HG03521 (cell line): ENCODE measurements at regions not wholly inside any gene's neighbourhood (a gene's known extent, or its start where the extent isn't known, plus 50 kb on each side); places are given as distances from the start of the nearest gene placed in this dataset.
"Not testable (repeated sequence)": the region's sequence is repeated elsewhere in the genome, so short reads cannot be mapped to it uniquely, and the experiment has no call there.

Source experiments
- ATAC-seq: cut with Tn5 transposase; IDR thresholded peaks from one replicate; pipeline ENCODE4 v1.9.1; 2021; ENCODE audit warnings: mild to moderate bottlenecking, moderate library complexity; ENCODE audit not compliant: unreplicated experiment

DNA sequence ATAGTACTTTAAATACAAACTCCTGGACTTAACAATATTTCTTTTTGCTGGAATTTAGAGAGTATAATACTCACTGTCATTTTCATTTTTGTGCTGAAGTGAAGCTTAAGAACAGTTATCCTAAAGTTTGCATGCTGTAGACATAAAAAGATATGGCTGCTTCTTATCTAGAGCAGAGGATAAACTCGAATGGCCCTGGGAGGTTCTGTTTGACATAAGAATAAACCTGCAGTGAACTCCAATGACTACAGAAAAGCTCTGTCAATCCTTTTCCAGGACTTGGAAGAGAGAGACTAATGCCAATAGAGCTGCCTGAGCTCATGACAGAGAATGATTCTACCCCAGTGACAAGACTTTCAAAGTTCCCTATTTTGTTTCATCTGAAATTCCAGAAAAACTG, 1017.8 kb upstream of the MIR17HG start:
- ATAC-seq = no peak

DNA sequence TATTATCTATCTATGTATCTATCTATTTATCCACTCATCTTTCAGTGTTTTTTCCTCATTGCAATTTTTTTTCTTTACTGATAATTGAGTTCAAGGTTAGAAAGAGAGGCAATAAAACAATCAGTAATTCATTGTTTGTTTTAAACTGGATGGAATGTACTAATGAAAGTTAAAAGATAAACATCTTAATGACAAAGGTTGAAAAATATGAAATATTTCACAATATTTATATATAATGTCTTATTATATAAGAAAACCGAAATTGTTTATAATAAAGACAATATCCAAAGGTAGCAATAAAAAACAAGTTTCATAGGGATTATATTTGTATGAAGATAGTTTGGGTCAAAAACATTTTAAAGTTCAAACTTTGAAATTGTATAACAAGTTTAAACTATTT, 1015.5 kb upstream of the MIR17HG start:
- no peak for ATAC-seq

DNA sequence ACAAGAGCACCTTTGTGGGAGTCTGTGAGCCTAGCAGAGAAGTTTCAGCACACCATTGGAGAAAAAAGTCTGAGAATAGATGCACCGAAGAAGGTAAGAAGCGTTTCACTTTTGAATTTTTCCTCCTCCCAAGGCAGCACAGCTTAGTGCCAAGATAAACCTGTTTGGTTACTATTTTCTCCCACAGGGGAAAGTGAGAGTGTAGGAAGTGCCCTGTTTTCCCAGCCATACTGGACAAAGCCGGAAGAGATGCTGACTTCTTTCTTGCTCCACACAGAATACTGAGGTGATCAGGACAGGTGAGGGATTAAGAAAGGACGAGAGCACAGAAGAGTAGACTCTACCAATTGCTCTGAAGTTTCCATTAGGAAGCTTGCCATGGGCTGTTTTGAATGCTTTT, 1011.0 kb upstream of the MIR17HG start:
- ATAC-seq = no peak

DNA sequence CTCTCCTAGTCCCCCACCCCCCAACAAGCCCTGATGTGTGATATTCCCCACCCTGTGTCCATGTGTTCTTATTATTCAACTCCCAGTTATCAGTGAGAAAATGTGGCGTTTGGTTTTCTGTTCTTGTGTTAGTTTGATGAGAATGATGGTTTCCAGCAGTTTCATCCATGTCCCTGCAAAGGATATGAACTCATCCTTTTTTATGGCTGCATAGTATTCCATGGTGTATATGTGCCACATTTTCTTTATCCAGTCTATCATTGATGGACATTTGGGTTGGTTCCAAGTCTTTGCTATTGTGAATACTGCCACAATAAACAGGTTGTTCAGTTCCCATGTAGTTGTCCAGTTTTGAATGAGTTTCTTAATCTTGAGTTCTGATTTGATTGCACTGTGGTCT, 1006.1 kb upstream of the MIR17HG start:
- not testable (repeated sequence) for ATAC-seq

DNA sequence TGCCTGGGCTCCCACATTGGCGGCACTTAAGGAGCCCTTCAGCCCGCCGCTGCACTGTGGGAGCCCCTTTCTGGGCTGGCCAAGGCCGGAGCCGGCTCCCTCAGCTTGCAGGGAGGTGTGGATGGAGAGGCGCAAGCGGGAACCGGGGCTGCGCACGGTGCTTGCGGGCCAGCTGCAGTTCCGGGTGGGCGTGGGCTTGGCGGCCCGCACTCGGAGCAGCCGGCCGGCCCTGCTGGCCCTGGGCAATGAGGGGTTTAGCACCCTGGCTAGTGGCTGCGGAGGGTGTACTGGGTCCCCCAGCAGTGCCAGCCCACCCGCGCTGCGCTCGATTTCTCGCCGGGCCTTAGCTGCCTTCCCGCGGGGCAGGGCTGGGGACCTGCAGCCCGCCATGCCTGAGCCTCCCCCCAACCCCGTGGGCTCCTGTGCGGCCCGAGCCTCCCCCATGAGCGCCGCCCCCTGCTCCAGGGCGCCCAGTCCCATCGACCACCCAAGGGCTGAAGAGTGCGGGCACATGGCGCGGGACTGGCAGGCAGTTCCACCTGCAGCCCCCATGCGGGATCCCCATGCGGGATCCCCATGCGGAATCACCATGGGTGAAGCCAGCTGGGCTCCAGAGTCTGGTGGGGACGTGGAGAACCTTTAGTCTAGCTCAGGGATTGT, 998.9 kb upstream of the MIR17HG start:
- not testable (repeated sequence) for ATAC-seq

DNA sequence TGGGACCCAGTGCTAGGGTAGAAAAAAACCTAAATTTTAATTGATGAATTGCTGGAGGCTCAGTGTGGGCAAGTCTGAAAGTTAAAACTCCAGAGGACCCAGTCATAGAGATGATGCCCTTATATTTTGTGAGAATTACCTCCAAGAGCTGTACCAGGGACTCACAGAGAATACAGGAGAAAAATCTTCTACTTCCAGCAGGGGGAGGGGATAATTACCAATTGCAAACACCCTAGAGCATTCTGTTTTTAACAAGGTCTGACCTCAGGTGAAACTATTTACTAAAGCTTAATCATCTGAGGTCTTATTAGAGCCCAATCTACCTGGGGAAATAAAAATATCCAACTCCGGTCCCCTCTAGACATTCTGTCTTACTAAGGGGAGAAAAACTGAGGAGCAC, 994.7 kb upstream of the MIR17HG start:
- no peak for ATAC-seq

DNA sequence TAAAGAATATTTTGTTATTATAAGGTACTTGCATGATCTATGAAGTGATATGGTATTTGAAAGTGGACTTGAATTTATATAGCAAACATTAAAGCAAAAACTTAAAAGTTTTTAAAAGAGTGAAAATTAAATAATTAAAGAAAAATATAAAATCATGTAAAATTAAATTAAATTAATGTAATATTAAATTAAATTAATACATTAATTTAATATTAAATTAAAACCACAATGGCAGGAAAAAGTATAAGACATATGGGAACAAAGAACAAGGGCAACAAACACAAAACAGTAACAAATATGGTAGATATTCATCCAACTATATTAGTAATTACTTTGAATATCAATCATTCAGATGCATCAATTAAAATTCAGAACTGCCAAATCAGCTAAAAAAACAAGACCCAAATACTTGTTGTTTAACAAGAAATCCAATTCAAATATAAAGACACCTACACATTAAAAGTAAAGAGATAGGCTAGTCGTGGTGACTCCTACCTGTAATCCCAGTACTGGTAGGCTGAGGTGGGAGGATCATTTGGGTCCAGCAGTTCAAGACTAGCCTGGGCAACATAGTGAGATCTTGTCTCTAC, 992.2 kb upstream of the MIR17HG start:
- ATAC-seq = no peak

DNA sequence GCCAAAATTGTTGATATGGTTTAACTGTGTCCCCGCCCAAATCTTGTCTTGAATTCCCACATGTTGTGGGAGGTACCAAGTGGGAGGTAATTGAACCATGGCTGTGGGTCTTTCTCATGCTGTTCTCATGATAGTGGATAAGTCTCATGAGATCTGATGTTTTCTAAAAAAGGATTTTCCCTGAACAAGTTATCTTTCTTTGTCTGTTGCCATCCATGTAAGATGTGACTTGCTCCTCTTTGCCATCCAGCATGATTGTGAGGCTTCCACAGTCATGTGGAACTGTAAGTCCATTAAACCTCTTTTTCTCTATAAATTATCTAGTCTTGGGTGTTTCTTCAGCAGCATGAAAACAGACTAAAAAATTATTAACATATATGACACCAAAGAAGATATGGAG, 986.7 kb upstream of the MIR17HG start:
- no peak for ATAC-seq

DNA sequence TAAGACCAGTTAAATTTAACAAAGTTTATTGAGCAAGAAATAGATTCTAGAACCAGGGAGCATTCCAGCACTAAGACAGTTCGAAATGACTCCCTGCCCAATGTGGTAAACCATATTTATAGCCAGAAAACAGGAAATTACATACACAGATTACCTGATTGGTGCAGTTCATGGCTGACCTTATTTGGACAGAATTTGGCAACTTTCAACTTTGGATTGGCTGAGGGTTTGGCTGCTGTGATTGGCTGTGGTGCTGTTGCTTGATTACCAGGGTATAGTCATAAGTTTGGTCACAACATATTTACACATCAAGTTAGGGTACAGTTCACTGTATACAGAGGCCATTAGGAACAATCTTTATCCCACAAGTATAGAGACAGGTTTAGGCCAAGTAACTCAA, 984.8 kb upstream of the MIR17HG start:
- ATAC-seq = no peak

DNA sequence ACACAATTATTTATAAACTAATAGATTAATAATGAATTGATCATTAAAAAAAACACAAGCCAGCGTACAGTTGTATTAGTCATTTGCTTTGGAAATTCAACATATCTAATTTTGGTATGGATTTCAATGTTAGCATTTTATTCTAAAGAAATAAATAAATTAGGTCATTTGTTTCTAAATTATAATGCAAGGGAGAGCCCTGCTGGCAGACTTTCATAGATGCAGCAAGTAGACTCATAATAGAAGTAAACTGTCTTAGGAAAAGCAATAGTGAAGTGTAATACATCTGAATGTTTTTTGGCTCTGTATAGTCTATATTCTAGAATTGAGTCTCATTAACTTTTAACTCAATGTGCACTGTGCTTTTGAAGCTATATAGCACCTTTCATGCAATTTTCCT, 982.4 kb upstream of the MIR17HG start:
- ATAC-seq = no peak

DNA sequence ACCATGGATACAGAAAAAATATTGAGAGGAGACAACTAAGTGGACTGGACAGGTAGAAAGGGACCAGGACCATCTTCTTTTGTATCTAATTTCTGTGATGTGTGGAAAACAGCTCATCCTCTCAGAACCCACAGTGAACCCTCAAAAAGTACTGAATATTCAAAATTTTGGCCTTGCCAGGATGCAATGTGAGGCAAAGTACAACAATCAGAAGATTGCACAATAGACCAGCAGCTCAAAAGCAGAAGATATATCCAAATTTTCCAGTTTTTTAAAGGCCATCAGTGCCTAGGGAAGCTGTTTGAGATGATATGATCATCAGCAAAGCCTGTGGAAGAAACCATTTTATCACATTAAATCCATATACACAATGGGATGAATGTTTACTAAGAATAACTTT, 973.3 kb upstream of the MIR17HG start:
- ATAC-seq = no peak

DNA sequence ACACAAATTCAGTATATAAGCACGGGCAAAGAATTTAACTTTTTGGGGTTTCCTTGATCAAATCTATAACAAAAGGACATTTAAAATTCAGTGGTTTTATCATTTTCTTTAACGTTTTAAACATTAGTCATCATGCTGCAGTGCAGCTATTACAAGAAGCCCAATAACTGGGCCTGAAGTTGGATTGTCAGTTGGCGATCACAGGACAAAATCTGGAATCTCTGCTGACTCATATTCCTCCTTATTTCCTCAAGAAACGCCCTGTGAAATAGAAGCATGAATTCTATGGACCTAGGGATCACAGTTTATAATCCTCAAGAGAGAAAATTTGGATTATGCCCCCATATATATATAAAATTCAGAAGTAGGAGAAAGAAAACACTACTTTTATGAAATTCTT, 971.6 kb upstream of the MIR17HG start:
- no peak for ATAC-seq

DNA sequence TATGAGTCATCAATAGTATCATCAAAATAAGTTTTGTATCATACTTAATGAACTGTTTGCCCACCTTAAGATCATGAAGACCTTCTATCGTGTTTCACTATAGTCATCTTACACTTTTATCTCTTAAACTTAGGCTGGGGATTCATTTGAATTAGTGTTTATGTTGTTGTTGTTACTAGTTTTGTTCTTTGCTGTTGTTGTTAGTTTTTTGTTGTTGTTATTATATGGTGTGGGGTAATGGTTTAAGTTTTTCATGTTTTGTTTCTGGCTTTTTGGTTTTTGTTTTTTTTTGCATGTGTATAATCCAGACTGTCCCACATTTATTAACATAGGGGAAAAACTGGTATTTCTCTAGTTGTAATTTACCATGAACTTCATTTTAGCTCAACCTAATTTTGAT, 965.1 kb upstream of the MIR17HG start:
- ATAC-seq = no peak

DNA sequence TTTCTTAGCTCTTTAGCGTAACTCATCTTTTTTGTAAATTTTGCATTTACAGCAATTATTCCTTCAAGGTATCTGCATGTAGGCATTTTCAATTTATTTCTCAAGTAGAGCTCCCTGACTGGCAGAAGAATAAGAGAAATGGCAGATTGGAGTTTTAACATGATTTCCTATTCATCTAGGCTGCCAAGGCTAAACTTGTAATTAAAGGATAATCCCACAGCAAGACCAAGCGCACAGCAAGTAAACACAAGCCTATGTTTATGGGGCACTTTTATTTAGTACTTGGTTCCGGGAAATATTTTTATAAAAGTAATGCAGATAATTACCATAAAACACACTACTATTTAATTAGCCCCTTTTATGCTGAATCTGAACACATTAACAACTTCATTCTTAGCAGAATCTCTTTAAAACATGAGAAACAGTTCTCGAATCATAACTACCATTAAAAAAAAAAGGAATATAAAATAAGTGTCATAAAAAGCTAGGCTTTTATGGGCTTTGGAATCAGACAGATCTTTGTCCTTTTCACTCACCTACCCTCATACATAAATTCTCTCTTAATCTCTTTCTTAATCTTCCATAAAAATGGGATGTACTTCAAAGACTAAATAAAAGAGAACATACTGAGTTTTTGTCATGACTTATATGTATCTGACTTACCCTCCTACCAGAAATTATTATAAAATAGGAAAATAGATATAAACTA, 961.6 kb upstream of the MIR17HG start:
- no peak for ATAC-seq

DNA sequence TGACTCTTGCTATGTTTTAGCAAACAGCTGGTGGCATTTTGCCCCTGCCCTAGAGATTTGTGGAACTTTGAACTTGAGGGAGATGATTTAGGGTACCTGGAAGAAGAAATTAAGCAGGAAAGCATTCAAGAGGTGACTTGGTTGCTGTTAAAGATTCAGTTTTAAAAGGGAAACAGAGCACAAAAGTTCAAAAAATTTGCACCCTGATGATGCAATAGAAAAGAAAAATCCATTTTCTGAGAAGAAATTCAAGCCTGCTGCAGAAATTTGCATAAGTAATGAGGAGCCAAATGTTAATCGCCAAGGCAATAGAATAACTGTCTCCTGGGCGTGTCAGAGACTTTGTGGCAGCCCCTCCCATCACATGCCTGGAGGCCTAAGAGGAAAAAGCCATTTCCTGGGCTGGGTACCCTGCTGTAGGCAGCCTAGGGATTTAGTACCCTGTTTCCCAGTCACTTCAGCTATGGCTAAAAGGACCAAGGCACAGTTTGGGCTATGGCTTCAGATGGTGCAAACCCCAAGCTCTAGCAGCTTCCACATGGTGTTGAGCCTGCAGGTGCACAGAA, 958.5 kb upstream of the MIR17HG start:
- no peak for ATAC-seq

DNA sequence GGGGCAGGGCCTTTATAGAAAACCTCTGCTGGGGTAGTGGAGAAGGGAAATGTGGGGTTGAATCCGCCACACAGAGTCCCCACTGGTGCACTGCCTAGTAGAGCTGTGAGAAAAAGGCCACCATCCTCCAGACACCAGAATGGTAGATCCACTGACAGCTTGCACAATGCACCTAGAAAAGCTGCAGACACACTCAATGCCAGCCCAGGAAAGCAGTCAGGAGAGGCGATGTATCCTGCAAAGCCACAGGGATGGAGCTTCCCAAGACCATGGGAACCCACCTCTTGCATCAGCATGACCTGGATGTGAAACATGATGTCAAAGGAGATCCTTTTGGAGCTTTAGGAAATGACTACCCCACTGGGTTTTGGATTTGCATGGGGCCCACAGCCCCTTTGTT, 958.0 kb upstream of the MIR17HG start:
- ATAC-seq = no peak

DNA sequence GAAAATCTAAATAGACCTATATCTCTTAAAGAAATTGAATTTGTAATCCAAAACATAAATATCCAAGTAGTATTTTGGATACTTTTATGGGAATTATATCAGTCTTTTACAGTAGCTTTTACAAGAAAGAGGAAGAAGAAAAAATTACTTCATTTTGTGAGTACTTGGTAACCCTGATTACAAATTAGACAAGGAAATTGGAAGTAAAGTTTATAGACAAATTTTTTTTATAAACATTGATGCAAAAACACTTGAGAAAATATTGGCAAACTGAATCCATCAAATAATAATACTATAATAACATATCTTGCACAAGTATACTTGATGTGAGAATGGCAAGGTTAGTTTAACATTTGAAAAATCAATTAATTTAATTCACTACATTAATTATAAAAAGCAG, 954.1 kb upstream of the MIR17HG start:
- no peak for ATAC-seq

DNA sequence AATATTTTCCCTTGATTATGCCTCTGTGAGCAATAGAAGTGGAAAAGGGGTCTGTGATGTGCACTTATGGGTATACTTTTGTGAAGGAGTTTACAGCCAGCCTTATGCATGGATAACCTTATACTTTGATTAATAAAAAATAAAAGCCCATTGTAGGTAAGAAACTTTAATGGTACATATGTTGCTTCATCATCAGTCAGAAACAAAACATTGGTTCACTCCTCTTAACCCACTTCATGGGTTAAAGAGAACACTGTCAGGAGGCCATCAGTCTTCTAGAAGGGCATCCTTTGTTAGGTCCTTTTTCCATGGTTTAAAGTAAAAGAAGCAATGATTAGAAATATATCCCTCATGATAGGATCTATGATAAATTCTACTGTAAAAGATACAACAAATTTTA, 952.1 kb upstream of the MIR17HG start:
- no peak for ATAC-seq

DNA sequence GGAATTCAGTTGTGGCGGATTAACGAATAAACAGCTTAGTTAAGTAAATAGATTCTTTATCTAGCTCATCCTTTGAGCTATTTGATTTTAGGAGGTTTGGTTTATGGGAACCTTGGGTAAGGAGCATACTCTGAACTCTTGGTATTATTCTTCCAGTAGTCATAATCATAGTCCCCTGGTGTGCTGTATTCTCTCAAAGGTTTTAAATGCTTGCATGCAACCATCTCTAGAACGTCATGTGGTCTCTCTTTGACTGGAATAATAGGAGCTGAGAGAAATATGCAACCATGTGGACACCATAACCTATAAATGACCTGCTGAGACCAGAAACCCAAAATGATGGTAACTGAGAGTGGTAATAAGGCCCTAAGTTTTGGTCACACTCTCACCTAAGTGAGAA, 951.6 kb upstream of the MIR17HG start:
- no peak for ATAC-seq

DNA sequence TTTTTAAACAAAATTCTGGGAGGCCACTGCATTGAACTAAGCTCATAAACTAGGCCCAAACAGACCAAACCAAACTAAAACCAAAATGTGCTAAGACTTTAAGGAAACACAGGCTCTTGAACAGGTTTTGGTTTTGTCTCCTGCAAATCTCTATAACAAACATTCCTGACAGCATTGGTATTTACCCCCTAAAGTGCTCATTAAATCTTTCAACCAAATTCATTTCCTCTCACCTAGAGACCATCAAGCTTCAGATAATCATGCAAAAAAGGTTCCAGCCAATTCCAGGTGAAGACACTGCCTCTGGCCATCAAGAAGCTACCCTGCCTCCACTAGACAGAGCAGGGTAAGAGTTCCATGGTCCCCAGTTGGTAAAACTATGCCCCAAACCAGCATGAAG, 951.2 kb upstream of the MIR17HG start:
- no peak for ATAC-seq

DNA sequence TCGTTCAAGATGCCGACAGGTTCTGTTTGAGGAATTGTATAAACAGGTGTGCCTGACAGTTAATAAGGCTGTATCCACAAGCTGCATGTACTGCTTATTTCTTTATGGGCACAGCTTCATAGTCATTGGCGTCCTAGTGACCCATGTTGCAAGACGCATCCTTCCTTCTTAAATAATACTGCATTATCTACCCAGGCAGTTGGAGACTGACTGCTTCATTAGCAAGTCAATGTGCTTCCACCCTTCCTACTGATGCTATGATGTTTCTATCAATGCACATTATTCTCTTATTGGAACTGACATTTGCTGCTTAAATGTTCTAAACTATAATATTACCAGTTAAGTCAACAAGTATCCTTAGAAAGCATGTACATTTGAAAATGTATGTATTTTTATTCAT, 950.0 kb upstream of the MIR17HG start:
- ATAC-seq = no peak

DNA sequence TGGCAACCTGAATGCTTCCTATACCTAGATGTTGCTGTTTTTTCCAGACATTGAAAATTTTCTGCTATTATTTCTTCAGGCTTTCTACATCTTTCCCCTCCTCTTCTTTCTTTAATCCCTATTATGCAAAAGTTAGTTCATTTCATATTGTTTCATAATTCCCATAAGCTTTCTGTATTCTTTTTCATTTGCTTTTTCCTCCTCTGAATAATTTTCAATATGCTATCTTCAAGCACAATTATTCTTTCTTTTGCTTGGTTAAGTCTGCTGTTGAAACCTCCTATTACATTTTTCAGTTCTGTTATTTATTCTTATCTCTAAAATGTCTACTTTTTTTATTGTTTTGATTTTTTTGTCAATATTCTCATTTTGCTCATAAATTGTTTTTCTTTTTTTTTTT, 947.1 kb upstream of the MIR17HG start:
- ATAC-seq = no peak
